ENCODE measurements at regions not wholly inside any gene's neighbourhood (a gene's known extent, or its start where the extent isn't known, plus 50 kb on each side); places are given as distances from the start of the nearest gene placed in this dataset.
"Not testable (repeated sequence)": the region's sequence is repeated elsewhere in the genome, so short reads cannot be mapped to it uniquely, and the experiment has no call there.

- DNase-seq, result no peak
Observed at GRCh38 chr17:34771891-34772290, 189.4 kb downstream of the CCT6B start.

GRCh38 chr17:34770586-34770985 lies 190.7 kb downstream of the CCT6B start:
- no peak for DNase-seq

- DNase-seq, result no peak
Observed at GRCh38 chr17:34769899-34770298, 190.5 kb downstream of the TMEM132E start.

GRCh38 chr17:34769049-34769448 lies 189.7 kb downstream of the TMEM132E start:
- DNase-seq, result no peak

GRCh38 chr17:34765291-34765690 lies 185.9 kb downstream of the TMEM132E start:
- no peak for DNase-seq

- DNase-seq, result no peak
Observed at GRCh38 chr17:34764716-34765115, 185.3 kb downstream of the TMEM132E start.

- no peak for DNase-seq
Observed at GRCh38 chr17:34763728-34764665, 184.6 kb downstream of the TMEM132E start.

GRCh38 chr17:34762078-34762477 lies 182.7 kb downstream of the TMEM132E start:
- no peak for DNase-seq

GRCh38 chr17:34761646-34762045 lies 182.3 kb downstream of the TMEM132E start:
- DNase-seq, result no peak

- no peak for DNase-seq
Observed at GRCh38 chr17:34760931-34761495, 181.6 kb downstream of the TMEM132E start.

- no peak for DNase-seq
Observed at GRCh38 chr17:34758718-34759117, 179.3 kb downstream of the TMEM132E start.

GRCh38 chr17:34758316-34758715 lies 178.9 kb downstream of the TMEM132E start:
- DNase-seq, result no peak

GRCh38 chr17:34757611-34758010 lies 178.2 kb downstream of the TMEM132E start:
- no peak for DNase-seq

- DNase-seq, result no peak
Observed at GRCh38 chr17:34757106-34757505, 177.7 kb downstream of the TMEM132E start.

GRCh38 chr17:34756637-34757021 lies 177.2 kb downstream of the TMEM132E start:
- DNase-seq, result no peak

- no peak for DNase-seq
Observed at GRCh38 chr17:34755981-34756636, 176.7 kb downstream of the TMEM132E start.

- DNase-seq, result no peak
Observed at GRCh38 chr17:34755371-34755770, 176.0 kb downstream of the TMEM132E start.

GRCh38 chr17:34750004-34750403 lies 170.6 kb downstream of the TMEM132E start:
- DNase-seq, result no peak

- DNase-seq, result no peak
Observed at GRCh38 chr17:34741967-34742366, 162.6 kb downstream of the TMEM132E start.

- DNase-seq, result no peak
Observed at GRCh38 chr17:34740565-34741520, 161.5 kb downstream of the TMEM132E start.

GRCh38 chr17:34739386-34739785 lies 160.0 kb downstream of the TMEM132E start:
- DNase-seq, result no peak

GRCh38 chr17:34737673-34738072 lies 158.3 kb downstream of the TMEM132E start:
- not testable (repeated sequence) for DNase-seq

- DNase-seq, result no peak
Observed at GRCh38 chr17:34736611-34737010, 157.2 kb downstream of the TMEM132E start.
